Stimulated activated CD4-positive, alpha-beta T cell treated with anti-CD3 and anti-CD28 coated beads, Interleukin-15, amount 100 ng/mL, for 24 hours (primary cell): ENCODE measurements at regions not wholly inside any gene's neighbourhood (a gene's known extent, or its start where the extent isn't known, plus 50 kb on each side); places are given as distances from the start of the nearest gene placed in this dataset.
"Not testable (repeated sequence)": the region's sequence is repeated elsewhere in the genome, so short reads cannot be mapped to it uniquely, and the experiment has no call there.

Experiments used
- DNase-seq: peaks from one replicate; pipeline ENCODE4 v3.0.0-alpha.2; 2020

DNA sequence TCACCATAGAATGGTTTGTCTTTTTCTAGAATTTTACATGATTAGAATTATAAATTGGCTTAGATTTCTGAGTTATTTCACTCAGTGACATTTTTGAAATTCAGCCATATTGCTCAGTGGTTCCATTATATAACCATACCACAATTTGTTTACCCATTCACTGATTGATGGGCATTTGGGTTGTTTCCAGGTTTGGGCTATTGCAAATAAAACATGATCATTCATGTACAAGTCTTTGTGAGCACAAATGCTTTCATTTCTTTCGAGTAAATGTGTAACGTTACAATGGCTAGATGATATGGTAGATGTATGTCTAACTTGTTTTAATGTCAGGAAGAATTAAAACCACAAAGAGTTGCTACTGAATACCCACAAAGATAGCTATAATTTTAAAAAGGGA lies 279.9 kb upstream of the TARS1 start:
- DNase-seq, result no peak

DNA sequence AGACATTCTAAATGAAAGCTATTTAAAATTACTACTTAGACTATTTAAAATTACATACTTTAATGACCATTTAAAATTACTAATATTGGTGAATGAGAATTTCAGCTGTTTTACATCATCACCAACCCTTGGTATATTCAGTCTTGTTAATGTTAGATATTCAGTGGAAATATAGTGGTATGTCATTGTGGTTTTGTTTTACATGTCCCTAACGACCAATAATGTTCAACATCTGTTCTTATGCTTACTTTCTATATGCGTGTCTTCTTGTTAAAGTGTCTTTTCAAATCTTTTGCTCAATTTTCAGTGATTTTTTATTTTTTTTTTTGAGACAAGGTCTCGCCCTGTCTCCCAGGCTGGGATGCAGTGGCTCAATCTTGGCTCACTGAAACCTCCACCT lies 279.3 kb upstream of the TARS1 start:
- no peak for DNase-seq

DNA sequence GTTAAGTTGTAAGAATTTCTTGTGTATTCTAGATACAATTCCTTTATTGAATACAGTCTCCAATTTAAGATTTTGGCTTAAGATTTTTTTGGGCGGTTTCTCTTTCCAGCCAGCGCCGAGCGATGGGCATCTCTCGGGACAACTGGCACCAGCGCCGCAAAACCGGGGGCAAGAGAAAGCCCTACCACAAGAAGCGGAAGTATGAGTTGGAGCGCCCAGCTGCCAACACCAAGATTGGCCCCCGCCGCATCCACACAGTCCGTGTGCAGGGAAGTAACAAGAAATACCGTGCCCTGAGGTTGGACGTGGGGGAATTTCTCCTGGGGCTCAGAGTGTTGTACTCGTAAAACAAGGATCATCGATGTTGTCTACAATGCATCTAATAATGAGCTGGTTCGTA lies 278.7 kb upstream of the TARS1 start:
- DNase-seq, result no peak

DNA sequence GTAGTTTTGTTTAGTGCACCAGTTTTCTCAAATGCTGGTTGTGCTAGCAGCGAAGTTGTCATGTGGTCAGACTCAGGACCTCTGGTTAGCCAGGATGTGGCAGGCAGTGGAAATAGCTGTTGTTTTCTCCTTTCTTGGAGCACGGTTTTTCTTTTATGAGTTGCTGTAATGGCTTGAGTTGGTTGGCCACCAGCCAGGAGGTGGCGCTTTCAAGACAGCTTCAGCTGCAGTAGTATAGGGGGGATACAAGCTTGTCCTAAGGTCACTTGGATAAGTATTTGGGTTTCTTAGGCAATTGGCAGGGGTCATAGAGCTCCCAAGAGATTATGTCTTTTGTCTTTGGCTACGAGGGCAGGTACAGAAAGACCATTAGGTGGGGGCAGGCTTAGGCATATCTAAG lies 274.2 kb upstream of the TARS1 start:
- DNase-seq, result no peak

DNA sequence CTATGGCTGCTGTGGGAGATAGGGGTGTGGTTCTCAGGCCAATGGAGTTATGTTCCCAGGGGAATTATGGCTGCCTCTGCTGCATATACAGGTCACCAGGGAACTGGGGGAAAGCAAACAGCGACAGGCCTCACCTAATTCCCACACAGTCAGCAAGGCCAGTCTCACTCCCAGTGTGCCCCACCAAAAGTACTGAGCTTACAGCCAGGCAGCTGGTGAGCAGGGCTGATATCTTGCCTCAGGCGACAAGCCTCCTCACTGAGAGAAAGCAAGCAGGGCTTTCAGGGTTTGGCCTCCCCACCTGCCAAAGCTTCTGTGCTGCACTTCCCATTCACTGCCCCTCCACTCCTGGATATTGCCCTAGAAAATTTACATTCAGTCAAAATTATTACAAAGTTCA lies 273.8 kb upstream of the TARS1 start:
- no peak for DNase-seq

DNA sequence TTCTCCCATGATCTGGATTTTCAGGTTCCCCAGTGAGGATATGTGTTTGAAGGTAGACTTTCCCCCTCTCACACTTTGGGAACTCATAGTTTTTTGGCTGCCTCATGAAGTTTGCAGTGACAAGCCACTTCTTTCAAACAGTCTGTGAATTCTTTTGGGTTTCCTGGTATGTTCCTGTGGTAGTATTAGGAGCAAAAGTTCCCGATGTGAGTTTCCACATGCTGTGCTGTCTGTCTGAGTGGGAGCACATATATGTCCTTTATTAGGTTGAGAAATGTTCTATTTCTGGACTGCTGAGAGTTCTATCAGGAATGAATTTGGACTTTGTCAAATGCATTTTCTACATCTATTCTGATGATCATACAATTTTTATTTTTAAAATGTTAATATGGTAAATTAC lies 273.2 kb upstream of the TARS1 start:
- no peak for DNase-seq

DNA sequence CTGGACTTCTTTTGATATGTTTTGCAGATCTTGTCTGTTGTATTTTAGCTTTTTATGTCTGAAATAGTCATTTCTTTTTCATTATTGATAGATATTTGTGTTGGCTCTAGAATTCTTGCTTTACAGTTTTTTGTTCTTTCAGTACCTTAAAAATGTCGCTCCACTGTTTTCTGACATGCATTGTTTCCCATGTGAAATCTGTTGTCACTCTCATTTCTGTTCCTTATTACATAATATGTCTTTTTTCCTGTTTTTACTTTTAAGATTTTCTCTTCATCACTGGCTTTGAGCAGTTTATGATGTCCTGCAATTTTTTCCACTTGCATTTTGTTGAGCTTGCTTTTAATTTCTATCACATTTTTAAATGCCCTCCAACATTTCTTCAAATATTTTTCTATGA lies 270.4 kb upstream of the TARS1 start:
- DNase-seq, result no peak

DNA sequence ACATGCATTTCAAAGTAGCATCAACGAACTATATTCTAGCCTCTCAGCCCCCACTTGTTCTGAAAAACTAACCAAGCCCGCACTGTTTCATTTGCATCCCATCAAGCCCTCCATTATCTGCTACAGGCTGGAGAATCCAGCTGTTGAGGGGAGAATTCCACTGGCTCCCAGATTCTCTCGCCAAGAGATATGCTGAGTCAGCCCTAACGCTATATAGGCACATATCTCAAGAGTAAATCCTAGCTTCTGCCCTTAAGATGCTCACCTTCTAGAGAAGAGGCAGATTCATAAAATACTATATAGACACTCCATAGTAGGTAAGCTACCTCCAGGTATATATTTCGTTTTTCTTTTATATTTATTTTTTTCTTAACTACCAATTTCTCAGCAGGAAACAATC lies 266.4 kb upstream of the TARS1 start:
- DNase-seq, result no peak

DNA sequence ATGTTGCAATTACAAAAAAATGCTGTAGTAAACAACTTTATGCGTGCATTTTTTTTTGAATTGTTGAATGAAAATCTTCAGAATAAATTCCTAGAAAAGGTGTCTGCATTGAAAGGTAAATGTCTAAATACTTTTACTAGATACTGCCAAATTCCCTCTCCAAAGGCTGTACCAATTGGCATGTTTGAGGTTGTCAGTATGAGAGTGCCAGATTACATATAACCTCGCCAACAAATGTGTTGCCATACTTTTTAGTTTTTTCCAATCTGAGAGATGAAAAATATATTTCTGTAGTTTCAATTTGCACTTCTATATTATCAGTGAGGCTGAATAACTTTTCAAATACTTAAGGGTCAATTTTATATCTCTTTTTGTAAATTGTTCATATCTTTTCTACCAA lies 261.5 kb upstream of the TARS1 start:
- no peak for DNase-seq

DNA sequence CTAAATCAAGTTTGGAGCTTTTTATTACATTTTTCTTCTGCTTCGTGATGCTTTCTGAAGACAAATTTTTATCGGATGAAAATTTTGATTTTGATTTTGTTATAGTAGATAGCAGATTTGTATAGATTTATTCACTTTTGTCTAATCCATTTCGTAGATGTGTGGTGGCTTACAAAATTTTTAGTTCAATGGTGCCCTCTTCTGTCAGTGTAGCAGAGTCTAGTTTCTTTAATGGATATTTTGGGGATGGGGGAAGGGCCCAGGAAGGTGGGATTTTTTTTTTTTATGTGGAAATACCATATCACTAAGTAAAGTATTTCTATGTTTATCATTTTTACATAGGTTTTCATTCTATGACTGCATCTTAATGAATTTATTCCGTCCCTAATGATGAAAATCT lies 259.9 kb upstream of the TARS1 start:
- DNase-seq, result no peak

DNA sequence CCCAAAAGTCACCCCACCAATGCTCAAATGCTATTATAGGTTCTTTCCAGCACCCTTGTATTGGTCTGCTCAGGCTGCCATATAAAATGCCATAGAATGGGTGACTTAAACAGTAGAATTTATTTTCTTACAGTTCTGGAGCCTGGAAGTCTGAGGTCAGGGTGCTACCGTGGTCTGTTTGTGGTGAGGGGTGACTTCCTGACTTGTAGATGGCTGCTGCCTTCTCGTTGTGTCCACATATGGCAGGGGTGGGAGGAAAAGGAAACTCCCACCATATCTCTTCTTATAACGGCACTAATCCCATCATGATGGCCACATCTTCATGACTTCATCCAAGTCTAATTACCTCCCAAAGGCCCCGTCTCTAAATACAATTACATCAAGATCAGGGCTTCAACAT lies 257.8 kb upstream of the TARS1 start:
- DNase-seq, result no peak

DNA sequence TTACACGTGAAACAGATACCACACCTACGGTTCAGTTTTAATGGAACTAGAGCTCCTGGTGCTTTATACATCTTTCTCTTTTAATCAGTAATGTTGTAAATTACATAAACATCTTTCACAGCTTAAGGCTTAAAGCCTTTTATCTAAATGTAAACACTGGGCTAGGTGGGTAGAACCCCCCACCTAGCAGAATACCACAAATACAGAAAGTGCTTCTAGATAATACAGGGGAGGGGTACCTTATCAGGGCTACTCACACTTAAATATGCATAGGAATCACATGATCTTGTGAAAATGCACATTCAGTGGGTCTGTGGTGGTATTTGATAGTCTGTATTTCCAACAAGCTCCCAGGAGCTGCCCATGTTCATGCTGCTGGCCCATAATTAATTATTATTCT lies 256.4 kb upstream of the TARS1 start:
- DNase-seq, result no peak

DNA sequence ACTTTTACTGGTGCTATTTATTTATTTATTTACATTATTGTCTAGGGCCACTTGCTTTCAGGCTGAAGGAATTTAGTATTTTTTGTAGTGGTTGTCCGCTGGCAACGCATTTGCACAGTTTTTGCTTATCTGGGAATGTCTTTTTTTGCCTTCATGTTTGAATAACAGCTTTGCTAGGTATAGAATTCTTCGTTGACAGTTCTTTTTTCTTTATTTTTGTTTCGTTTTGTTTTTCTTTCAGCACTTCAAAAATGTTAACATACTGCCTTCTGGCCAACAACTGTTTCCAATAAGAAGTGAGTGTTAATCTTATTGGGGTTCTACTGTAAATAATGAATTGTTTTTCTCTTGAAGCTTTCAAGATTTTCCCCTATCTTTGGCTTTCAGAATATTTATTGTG lies 252.7 kb upstream of the TARS1 start:
- DNase-seq, result no peak

DNA sequence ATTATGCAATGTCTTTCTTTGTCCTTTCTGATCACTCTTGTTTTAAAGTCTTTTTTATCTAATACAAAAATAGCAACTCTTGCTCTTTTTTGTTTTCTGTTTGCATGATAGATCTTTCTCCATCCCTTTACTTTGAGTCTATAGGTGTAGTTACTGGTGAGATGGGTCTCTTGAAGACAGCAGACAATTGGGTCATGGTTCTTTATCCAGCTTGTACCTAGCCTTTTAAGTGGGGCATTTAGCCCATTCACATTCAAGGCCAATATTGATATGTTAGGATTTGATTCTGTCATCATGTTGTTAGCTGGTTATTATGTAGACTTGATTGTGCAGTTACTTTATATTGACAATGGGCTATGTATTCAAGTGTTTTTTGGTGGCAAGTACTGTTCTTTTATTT lies 245.9 kb upstream of the TARS1 start:
- no peak for DNase-seq

DNA sequence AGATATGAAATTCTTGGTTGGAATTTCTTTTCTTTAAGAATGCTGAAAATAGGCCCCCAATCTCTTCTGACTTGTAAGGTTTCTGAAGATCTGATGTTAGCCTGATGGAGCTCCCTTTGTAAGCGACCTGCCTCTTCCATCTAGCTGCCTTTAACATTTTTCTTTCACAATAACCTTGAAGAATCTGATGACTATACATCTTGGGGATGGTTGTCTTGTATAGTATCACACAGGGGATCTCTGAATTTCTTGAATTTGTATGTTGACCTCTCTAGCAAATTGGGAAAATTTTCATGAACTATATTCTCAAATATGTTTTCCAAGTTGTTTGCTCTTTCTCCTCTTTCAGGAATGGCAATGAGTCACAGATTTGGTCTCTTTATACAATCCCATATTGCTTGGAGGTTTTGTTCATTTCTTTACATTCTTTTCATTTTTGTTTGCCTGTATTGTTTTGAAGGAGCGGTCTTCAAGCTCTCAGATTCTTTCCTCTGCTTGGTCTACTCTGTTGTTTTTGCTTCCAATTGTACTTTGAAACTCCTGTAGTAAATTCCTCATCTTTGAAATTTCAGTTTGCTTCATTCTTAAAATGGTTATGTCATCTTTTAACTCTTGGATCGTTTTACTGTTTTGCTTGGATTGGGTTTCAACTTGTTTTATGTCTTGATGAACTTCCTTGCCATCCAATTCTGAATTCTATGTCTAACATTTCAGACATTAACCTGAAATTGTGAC lies 245.2 kb upstream of the TARS1 start:
- no peak for DNase-seq

DNA sequence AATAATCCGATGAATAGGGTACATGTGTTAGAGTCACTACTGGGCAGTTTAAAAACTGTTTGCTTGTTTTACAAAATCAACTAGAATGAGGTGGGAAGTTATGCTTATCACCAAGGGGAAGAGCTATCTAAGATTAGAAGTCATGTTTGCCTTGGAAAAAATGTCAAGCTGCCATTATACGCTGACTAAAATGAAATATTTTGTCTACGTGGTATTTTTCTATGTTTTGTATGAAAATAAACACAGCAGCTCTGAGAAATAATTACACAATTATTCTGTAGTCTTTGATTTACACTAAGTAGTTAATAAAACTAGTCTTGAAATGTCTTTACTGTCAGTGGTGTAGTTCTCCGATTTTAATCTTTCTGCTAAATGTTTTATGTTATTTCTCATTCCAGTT lies 241.9 kb upstream of the TARS1 start:
- no peak for DNase-seq

DNA sequence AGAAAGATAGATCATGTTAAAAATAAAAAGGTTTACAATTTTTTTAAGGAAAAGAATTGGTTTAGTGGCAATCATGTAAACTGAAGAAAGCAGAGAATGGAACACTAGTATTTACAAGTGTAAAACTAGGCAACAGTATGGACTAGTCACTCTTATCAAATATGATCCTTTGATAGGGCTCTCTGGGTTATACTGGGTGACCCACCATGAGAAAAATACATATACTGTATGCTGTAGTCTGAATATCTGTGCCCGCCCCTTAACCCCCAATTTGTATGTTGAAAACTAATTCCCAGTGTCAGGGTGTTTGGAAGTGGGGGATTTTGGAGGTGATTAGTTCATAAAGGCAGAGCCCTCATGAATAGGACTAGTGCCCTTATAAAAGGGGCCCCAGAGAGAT lies 236.8 kb upstream of the TARS1 start:
- DNase-seq, result no peak

DNA sequence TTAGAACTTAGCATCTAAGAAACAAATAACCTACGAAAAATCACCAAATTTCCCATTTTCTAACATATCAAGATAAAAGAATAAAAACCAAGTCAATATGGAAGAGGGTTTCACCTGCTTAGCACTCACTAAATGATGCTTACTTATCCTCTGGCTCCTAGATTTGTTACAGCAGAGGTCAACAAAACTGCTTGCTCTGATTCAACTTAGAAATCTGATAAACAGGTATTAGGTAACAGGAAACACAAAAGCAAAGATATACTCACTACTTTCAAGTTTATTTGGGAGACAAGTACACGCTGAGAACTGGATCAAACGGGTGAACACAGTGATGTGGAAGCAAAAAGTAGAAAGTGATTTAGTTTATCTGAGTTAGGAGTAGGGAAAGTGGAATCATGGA lies 235.7 kb upstream of the TARS1 start:
- no peak for DNase-seq

DNA sequence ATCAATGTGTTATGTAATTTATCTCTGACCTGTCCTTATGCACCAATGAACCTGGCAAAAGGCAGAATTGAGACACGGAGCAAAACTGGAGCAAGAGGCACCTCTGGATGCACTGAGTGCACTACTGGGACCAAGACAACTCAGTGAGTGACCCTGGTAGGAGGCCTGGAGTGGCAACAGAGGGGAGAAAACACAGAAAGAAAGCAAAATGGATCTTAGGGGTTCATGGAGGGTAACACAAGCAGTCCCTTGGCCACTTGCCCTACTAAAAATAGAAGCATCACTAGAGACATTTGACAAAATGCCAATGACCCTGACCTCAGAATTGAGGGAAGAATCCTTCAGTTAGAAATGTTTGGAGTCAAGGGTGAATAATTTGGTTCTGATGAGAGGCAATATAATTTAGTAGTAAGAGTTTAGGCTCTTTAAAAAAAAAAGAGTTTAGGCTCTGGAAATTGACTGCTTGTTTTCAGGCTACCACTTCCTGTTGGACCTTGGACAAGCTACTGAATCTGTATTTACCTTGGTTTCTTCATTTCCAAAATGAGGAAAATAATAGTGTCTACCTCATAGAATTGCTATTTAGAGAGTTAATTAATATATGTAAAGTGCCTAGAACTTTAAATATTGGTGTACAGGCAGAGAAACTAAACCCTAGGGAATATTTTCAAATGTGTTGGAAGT lies 234.9 kb upstream of the TARS1 start:
- no peak for DNase-seq

DNA sequence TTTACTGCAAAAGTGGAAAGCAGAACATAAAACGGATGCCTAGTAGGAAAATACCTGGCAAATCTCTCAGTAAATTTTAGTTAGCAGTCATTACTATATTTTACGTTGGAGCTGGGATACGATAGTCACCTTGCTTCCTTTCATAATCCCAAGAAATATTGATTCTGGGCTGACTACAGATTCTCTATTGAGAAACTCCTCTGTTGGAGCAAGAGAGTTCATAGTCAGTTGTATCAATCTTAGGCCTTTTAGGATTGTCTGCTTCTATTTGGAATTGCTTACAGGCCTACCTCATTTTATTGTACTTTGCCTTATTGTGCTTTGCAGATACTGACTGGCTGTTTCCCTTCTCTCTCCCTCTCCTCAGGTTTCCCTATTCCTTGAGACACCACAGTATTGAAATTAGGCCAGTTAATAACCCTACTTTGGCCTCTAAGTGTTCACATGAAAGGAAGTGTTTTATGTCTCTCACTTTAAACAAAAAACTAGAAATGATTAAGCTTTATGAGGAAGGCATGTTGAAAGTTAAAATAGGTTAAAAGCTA lies 233.7 kb upstream of the TARS1 start:
- DNase-seq, result no peak

DNA sequence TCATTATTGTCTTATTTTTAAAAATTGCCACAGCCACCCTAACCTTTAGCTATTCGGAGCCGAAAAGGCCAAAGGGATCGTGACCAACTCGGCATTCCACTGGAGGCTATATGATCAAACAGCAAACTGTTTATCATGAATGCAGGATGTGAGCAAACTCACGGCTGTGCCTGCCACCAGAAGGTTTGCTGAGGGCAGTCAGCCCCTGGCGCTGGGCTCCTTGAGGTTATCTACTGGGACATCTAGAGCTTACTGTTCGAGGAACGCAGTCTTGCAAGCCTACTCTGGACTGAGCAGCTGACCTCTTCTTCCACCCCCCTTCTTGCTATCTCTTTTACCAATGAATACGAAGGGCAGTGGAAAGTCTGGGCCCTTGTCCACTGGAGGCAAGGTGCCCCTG lies 231.5 kb upstream of the TARS1 start:
- no peak for DNase-seq

DNA sequence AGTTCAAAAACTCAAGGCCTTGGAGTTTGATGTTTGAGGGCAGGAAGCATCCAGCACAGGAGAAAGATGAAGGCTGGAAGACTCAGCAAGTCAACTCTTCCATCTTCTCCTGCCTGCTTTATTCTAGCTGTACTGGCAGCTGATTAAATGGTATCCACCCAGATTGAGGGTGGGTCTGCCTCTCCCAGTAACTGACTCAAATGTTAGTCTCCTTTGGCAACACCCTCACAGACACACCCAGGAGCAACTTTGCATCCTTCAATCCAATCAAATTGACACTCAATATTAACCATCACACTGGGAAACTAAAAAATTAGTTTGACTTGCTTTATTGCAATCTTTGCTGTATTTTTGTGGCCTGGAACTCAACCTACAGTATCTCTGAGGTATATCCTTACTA lies 230.5 kb upstream of the TARS1 start:
- DNase-seq, result not testable (repeated sequence)

DNA sequence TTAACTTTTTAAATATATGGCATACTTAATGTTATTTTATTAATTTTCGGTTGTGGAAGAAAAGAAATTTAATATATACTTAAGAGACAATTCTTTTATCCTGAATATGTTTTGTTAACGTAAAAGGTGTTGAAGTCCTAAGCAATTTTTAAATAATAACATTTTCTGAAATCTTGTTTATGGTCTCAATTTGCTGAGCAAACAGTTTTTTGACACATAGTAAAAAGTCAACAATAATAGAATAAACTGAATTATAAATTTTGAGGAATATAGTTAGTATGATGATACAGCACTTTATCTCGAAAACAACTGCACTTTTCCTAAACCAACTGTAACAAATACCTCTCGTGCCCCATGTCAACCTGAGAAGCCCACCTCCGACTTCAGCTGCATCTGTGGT lies 229.8 kb upstream of the TARS1 start:
- DNase-seq, result no peak

DNA sequence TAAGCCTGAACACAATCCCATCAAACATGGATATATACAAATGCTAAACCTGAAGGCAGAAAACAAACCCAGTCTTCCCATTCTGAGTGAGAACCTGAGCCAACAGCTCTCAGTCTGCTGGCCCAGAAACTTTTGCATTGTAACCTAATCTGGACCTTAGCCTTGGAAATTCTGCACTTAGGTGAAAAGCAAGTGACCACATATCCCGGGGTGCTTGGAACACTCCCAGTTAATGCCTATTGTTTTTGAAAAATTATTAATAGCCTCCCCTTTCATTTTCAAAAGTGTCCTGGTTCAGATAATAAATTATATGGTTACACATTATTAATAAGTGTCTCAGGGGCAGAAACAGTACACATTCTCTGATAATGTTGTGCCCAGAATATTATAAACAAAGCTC lies 228.3 kb upstream of the TARS1 start:
- no peak for DNase-seq

DNA sequence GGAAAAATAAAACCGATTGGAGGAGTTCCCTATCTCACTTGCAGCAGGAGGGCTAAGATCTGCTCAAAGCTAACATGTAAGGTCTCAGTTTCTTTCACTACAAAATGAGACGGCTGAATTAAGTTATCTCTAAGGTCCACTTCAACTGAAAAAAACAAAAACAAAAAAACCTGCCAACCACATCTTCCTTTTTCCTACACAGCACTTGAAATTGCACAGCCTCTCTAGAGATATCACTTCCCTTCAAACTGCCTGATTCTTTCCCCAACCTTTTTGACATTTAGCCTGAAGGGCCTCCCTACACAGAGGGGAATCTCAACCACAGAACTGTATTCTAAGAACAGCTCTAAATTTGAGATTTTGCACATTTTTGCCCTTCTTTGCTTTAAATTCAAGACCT lies 227.9 kb upstream of the TARS1 start:
- no peak for DNase-seq
